Endothelial cell of umbilical vein (primary cell): ENCODE measurements at regions not wholly inside any gene's neighbourhood (a gene's known extent, or its start where the extent isn't known, plus 50 kb on each side); places are given as distances from the start of the nearest gene placed in this dataset.

Experiments
- BruUV-seq: library from RNA; stranded (reverse); fragments of 400-500 nt; replicated peaks from 2 replicates; lab custom pipeline; 2021; lab: Mats Ljungman, UMichigan
- CTCF ChIA-PET: fragments of 300-600, 350-600 bp; sonication (Branson Sonifier 250); formaldehyde crosslinking; loops from one replicate; lab custom pipeline; 2021; ENCODE audit warnings: antibody characterized with exemption, inconsistent platforms; lab: Charles Lee
- POLR2A ChIA-PET: fragments of 300-600, 350-600 bp; sonication (Branson Sonifier 250); formaldehyde crosslinking; loops from one replicate; lab custom pipeline; 2021; ENCODE audit warnings: antibody characterized with exemption, inconsistent platforms; lab: Charles Lee
- DNase-seq: peaks from one replicate; pipeline ENCODE4 v3.0.0-alpha.2; 2011; ENCODE audit warnings: low read depth, low spot score
- FAIRE-seq: peaks from 2 replicates; lab custom pipeline; 2011; peaks lifted over from hg19 to GRCh38; lab: Jason Lieb, UNC
- H2AFZ ChIP-seq: 2 replicates; pipeline ENCODE4 v1.6.0; 2012; ENCODE audit warnings: low read depth, low read length, control low read depth, inconsistent platforms
- H3K27ac ChIP-seq: 2 replicates; pipeline ENCODE4 v1.5.1; 2011; ENCODE audit warnings: low read depth, mild to moderate bottlenecking, control low read depth, low read length, moderate library complexity; ENCODE audit not compliant: insufficient read depth
- H3K27me3 ChIP-seq, 2 experiments: 2 replicates each; pipeline versions ENCODE4 v1.6.0 to v1.6.1; 2011; ENCODE audit warnings: low read length in 2 of 2, mixed read lengths in 1 of 2; ENCODE audit not compliant: control insufficient read depth in 2 of 2, insufficient read depth in 2 of 2
- H3K36me3 ChIP-seq, 2 experiments: 2 replicates in 1 of 2; 3 replicates in 1 of 2; pipeline ENCODE4 v1.5.1; 2011; ENCODE audit warnings: low read length in 2 of 2, mild to moderate bottlenecking in 1 of 2, moderate library complexity in 1 of 2; ENCODE audit not compliant: control insufficient read depth in 2 of 2, insufficient read depth in 2 of 2; ENCODE audit errors: extremely low read depth in 1 of 2
- H3K4me1 ChIP-seq: 3 replicates; pipeline ENCODE4 v1.5.1; 2011; ENCODE audit warnings: mild to moderate bottlenecking, low read length; ENCODE audit not compliant: control insufficient read depth, insufficient read depth; ENCODE audit errors: extremely low read depth
- H3K4me2 ChIP-seq: 2 replicates; pipeline ENCODE4 v1.6.1; 2011; ENCODE audit warnings: low read length, control low read depth, mixed read lengths; ENCODE audit not compliant: insufficient read depth
- H3K4me3 ChIP-seq, 3 experiments: fragments of 200-600 bp in 1 of 3; sonication (generic), shearing (Covaris generic) in 1 of 3; replicated peaks in 1 of 3; 2 replicates each; pipeline ENCODE4 v1.5.1; 2011 to 2016; ENCODE audit warnings: control low read depth in 3 of 3, low read length in 3 of 3, mild to moderate bottlenecking in 2 of 3, inconsistent platforms in 1 of 3, low read depth in 1 of 3, moderate library complexity in 1 of 3; ENCODE audit not compliant: insufficient read depth in 1 of 3
- H3K79me2 ChIP-seq: 2 replicates; pipeline ENCODE4 v1.6.0; 2012; ENCODE audit warnings: low read length, inconsistent platforms; ENCODE audit not compliant: control insufficient read depth, insufficient read depth
- H3K9ac ChIP-seq: replicated peaks from 2 replicates; pipeline ENCODE3; 2011; ENCODE audit warnings: low read length, control low read depth; ENCODE audit not compliant: insufficient read depth; ENCODE audit errors: extremely low read depth
- H3K9me1 ChIP-seq: replicated peaks from 3 replicates; pipeline ENCODE4 v1.6.0; 2011; ENCODE audit warnings: mild to moderate bottlenecking, low read length; ENCODE audit not compliant: control insufficient read depth, insufficient read depth; ENCODE audit errors: extremely low read depth
- H3K9me3 ChIP-seq: replicated peaks from 2 replicates; pipeline ENCODE4 v1.5.1; 2012; ENCODE audit warnings: low read length, inconsistent platforms; ENCODE audit not compliant: control insufficient read depth, insufficient read depth
- H4K20me1 ChIP-seq: replicated peaks from 2 replicates; pipeline ENCODE3; 2011; ENCODE audit warnings: mild to moderate bottlenecking, low read length; ENCODE audit not compliant: control insufficient read depth, insufficient read depth; ENCODE audit errors: extremely low read depth
- EZH2 ChIP-seq: IDR thresholded peaks from 2 replicates; pipeline ENCODE4 v1.6.1; 2012; ENCODE audit warnings: borderline replicate concordance, low read depth, mild to moderate bottlenecking, moderate library complexity, low read length, inconsistent platforms; ENCODE audit not compliant: severe bottlenecking
- FOS ChIP-seq: IDR thresholded peaks from 2 replicates; pipeline ENCODE4 v1.6.1; 2011; ENCODE audit warnings: mild to moderate bottlenecking, low read length, moderate library complexity, borderline replicate concordance; ENCODE audit not compliant: insufficient read depth
- GATA2 ChIP-seq: IDR thresholded peaks from 2 replicates; pipeline ENCODE4 v1.7.0; 2011; ENCODE audit warnings: low read depth, mild to moderate bottlenecking, moderate library complexity, mixed read lengths, low read length; ENCODE audit not compliant: insufficient read length, insufficient read depth
- JUN ChIP-seq: IDR thresholded peaks from 2 replicates; pipeline ENCODE4 v1.6.1; 2011; ENCODE audit warnings: borderline replicate concordance, low read depth; ENCODE audit not compliant: insufficient read length, insufficient read depth
- MAX ChIP-seq: IDR thresholded peaks from 2 replicates; pipeline ENCODE4 v1.6.1; 2011; ENCODE audit not compliant: insufficient read depth, insufficient read length
- MYC ChIP-seq: IDR thresholded peaks from one replicate; pipeline ENCODE4 v1.6.1; 2011; ENCODE audit warnings: mild to moderate bottlenecking, low read depth, low read length
- POLR2A ChIP-seq: IDR thresholded peaks from 2 replicates; pipeline ENCODE4 v1.6.1; 2012; ENCODE audit warnings: low read depth, mild to moderate bottlenecking, control low read depth, low read length
- POLR2AphosphoS5 ChIP-seq: IDR thresholded peaks from 2 replicates; pipeline ENCODE4 v1.6.1; 2012; ENCODE audit warnings: low read depth, mild to moderate bottlenecking, control low read depth, low read length, moderate library complexity; ENCODE audit not compliant: insufficient read depth
- dilution Hi-C: fragments of 300-500 bp; cut with MboI; formaldehyde crosslinking; loops from one replicate; pipeline ENCODE4 v1.15.0; 2019; ENCODE audit warnings: low sequenced_read_pairs; ENCODE audit not compliant: extremely low pct_ligation_motif_present
- intact Hi-C: fragments of 100-400 bp; cut with micrococcal nuclease; formaldehyde crosslinking; loops from one replicate; pipeline ENCODE4 v1.10.0; 2022
- TF ChIP-seq, protein P1 (sequence below), 2 donors: IDR thresholded peaks; 1 replicate in 1 of 2; 2 replicates in 1 of 2; pipeline ENCODE4 v1.5.1; 2011; ENCODE audit warnings: low read length in 2 of 2, mild to moderate bottlenecking in 2 of 2, moderate library complexity in 2 of 2, control low read depth in 1 of 2, inconsistent platforms in 1 of 2, low read depth in 1 of 2; ENCODE audit not compliant: insufficient read depth in 1 of 2; ENCODE audit errors: extremely low read depth in 1 of 2

DNA sequence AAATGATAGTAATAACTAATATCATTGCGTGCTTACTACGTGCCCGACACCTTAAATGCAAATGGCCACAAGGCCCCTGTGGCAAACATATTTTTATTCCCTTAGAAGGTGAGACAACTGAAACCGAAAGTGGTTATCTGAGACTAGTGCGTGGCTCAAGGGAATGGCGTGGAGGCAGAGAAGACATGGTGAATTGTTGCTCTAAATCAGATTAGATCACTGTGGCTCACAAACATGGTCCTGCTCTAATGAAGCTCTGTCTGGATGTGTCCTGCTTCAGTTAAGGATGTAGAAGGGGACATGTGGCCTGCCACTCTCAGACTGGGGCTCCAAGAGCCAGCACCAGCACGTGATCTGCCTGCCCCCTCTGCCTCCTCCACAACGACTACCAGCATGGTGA is 124.2 kb upstream of the GMDS start:
- Histone ChIP-seq H3K4me1 (no peaks in the 10 kb centered on the region), H3K36me3 (no peaks in the 10 kb centered on the region), H4K20me1 (no peaks in the 10 kb centered on the region), H3K79me2 (no peaks in the 10 kb centered on the region), H3K27ac (no peak overlapping the region), H3K27me3 (no peaks in the 10 kb centered on the region), H3K9ac (no peak overlapping the region), H3K4me3 (no peak overlapping the region), H3K9me1 (no peaks in the 10 kb centered on the region), H3K9me3 (no peaks in the 10 kb centered on the region), H2AFZ (no peak overlapping the region), H3K4me2 (no peak overlapping the region)
- TF ChIP-seq GATA2 (no peak), EZH2 (no peak), POLR2A (no peak), JUN (no peak)
- TF ChIP-seq, protein P1, sequence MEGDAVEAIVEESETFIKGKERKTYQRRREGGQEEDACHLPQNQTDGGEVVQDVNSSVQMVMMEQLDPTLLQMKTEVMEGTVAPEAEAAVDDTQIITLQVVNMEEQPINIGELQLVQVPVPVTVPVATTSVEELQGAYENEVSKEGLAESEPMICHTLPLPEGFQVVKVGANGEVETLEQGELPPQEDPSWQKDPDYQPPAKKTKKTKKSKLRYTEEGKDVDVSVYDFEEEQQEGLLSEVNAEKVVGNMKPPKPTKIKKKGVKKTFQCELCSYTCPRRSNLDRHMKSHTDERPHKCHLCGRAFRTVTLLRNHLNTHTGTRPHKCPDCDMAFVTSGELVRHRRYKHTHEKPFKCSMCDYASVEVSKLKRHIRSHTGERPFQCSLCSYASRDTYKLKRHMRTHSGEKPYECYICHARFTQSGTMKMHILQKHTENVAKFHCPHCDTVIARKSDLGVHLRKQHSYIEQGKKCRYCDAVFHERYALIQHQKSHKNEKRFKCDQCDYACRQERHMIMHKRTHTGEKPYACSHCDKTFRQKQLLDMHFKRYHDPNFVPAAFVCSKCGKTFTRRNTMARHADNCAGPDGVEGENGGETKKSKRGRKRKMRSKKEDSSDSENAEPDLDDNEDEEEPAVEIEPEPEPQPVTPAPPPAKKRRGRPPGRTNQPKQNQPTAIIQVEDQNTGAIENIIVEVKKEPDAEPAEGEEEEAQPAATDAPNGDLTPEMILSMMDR (IDR thresholded peaks at IDR 0.05; ENCODE audit: extremely low read depth in 1 of 2, insufficient read depth in 1 of 2, low read depth in 1 of 2, low read length in 2 of 2): no peak
- dilution Hi-C loops (no loop called here), intact Hi-C loops (no loop called here)
- DNase-seq: no peak
- ChIA-PET POLR2A (no interaction called here), CTCF (no interaction called here)
- no peak for FAIRE-seq
- no TSS peak for BruUV-seq

GRCh38 chr6:2363211-2363610 is 117.8 kb upstream of the GMDS start:
- dilution Hi-C loops: no loop called here
- BruUV-seq: no TSS peak
- CTCF ChIA-PET: interaction anchor here (0.6 to 2.7 kb wide), 4 partner anchors 9 to 271 kb away, joined by 3 to 16 read pairs (median 3); no protein-coding TSS in a partner anchor

More at GRCh38 chr6:2363211-2363610, 117.8 kb upstream of the GMDS start:
- H3K9me3 ChIP-seq: no peaks in the 10 kb centered on the region
- no peak overlapping the region for H3K9ac ChIP-seq
- no peaks in the 10 kb centered on the region for H3K36me3 ChIP-seq
- no peak for TF ChIP-seq FOS
- no peak for TF ChIP-seq GATA2
- TF ChIP-seq, protein P1 (IDR thresholded peaks at IDR 0.05; ENCODE audit: extremely low read depth in 1 of 2, insufficient read depth in 1 of 2, low read depth in 1 of 2, low read length in 2 of 2): no peak
- TF ChIP-seq MYC: no peak
- TF ChIP-seq EZH2: no peak
- no peak for TF ChIP-seq MAX
- no peak for TF ChIP-seq POLR2A
- no peak for TF ChIP-seq POLR2AphosphoS5
- no peak for TF ChIP-seq JUN
- no peak overlapping the region for H3K27ac ChIP-seq
- H3K27me3 ChIP-seq: no peaks in the 10 kb centered on the region
- intact Hi-C loops: no loop called here
- H3K79me2 ChIP-seq: no peaks in the 10 kb centered on the region
- POLR2A ChIA-PET: no interaction called here
- no peak overlapping the region for H3K4me2 ChIP-seq
- H3K9me1 ChIP-seq: no peaks in the 10 kb centered on the region
- FAIRE-seq (no peak), DNase-seq (no peak)
- no peaks in the 10 kb centered on the region for H4K20me1 ChIP-seq
- no peaks in the 10 kb centered on the region for H3K4me1 ChIP-seq
- no peak overlapping the region for H2AFZ ChIP-seq
- no peak overlapping the region for H3K4me3 ChIP-seq
